Progenitor cell of endocrine pancreas (in vitro differentiated cells): ENCODE measurements at regions not wholly inside any gene's neighbourhood (a gene's known extent, or its start where the extent isn't known, plus 50 kb on each side); places are given as distances from the start of the nearest gene placed in this dataset.

Experiments used
- DNase-seq: peaks from one replicate; pipeline ENCODE4 v3.0.0; 2021; ENCODE audit warnings: low spot score; ENCODE audit not compliant: unreplicated experiment
- H3K27ac Mint-ChIP-seq: 2 replicates; pipeline ENCODE4 v1.8.0; 2021; ENCODE audit warnings: mild to moderate bottlenecking, moderate library complexity, mixed read lengths
- H3K27me3 Mint-ChIP-seq: 2 replicates; pipeline ENCODE4 v1.8.0; 2021; ENCODE audit warnings: mixed read lengths
- H3K36me3 Mint-ChIP-seq: 2 replicates; pipeline ENCODE4 v1.8.0; 2022; ENCODE audit warnings: mixed read lengths; ENCODE audit not compliant: insufficient read depth
- H3K4me1 Mint-ChIP-seq: 2 replicates; pipeline ENCODE4 v1.8.0; 2021; ENCODE audit warnings: low read depth, mixed read lengths
- H3K4me3 Mint-ChIP-seq: 2 replicates; pipeline ENCODE4 v1.8.0; 2021; ENCODE audit warnings: low read depth, mild to moderate bottlenecking, moderate library complexity, mixed read lengths
- H3K9me3 Mint-ChIP-seq: 2 replicates; pipeline ENCODE4 v1.8.0; 2021; ENCODE audit warnings: low read depth, mixed read lengths
- CTCF ChIP-seq: fragments of 200-600 bp; sonication (generic); IDR thresholded peaks from one replicate; pipeline ENCODE4 v1.5.0; 2021; ENCODE audit warnings: antibody characterized with exemption, mild to moderate bottlenecking; ENCODE audit not compliant: unreplicated experiment

GRCh38 chr2:133624551-133624950 lies 56.3 kb upstream of the NCKAP5 start:
- DNase-seq: no peak
- no peak for TF ChIP-seq CTCF
- Mint-ChIP-seq H3K27me3 (no peaks in the 10 kb centered on the region), H3K27ac (no peak overlapping the region), H3K9me3 (peaks cover 17% of the 10 kb centered on the region), H3K4me1 (no peaks in the 10 kb centered on the region), H3K4me3 (no peak overlapping the region), H3K36me3 (no peaks in the 10 kb centered on the region)

GRCh38 chr2:133627741-133628140 lies 59.5 kb upstream of the NCKAP5 start:
- Mint-ChIP-seq H3K27ac (no peak overlapping the region), H3K9me3 (peaks cover 11% of the 10 kb centered on the region), H3K4me1 (no peaks in the 10 kb centered on the region), H3K4me3 (no peak overlapping the region), H3K36me3 (no peaks in the 10 kb centered on the region), H3K27me3 (peaks cover 10% of the 10 kb centered on the region)
- DNase-seq: no peak
- TF ChIP-seq CTCF: no peak

DNA sequence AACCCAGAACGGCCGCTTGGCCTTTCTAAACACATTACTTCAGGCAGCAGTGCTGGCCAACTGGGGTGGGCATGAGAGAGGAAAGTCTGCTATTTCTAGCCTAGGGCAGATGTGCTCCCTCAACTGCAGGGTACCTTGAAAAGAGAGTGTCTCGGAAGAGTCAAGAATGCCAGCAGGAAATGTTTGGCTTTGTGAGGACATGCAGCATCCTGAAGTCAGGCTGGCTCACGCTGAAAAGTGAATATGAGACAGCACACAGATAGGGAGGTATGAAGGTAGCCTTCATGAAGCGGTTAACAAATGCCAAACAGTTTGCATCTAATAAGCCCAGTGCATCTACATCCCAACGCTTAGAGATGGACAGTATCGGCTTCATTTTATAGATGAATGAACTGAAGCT lies 65.0 kb upstream of the NCKAP5 start:
- H3K36me3 Mint-ChIP-seq: no peaks in the 10 kb centered on the region
- H3K27ac Mint-ChIP-seq: no peak overlapping the region
- TF ChIP-seq CTCF: no peak
- H3K9me3 Mint-ChIP-seq: no peaks in the 10 kb centered on the region
- H3K4me1 Mint-ChIP-seq: no peaks in the 10 kb centered on the region
- DNase-seq: no peak
- no peak overlapping the region for H3K4me3 Mint-ChIP-seq
- H3K27me3 Mint-ChIP-seq: peaks cover 10% of the 10 kb centered on the region

GRCh38 chr2:133633881-133634409 lies 65.7 kb upstream of the NCKAP5 start:
- Mint-ChIP-seq H3K27ac (no peak overlapping the region), H3K4me1 (no peaks in the 10 kb centered on the region), H3K4me3 (no peak overlapping the region), H3K9me3 (no peaks in the 10 kb centered on the region), H3K27me3 (peaks cover 10% of the 10 kb centered on the region), H3K36me3 (no peaks in the 10 kb centered on the region)
- DNase-seq: no peak
- TF ChIP-seq CTCF: no peak

- Mint-ChIP-seq H3K4me3 (no peak overlapping the region), H3K9me3 (no peaks in the 10 kb centered on the region), H3K27ac (no peak overlapping the region), H3K27me3 (peaks cover 10% of the 10 kb centered on the region), H3K36me3 (no peaks in the 10 kb centered on the region), H3K4me1 (no peaks in the 10 kb centered on the region)
- DNase-seq: no peak
- no peak for TF ChIP-seq CTCF
Measured at GRCh38 chr2:133635131-133635530, 66.9 kb upstream of the NCKAP5 start.
